OCI-LY3 (cell line): ENCODE measurements at regions not wholly inside any gene's neighbourhood (a gene's known extent, or its start where the extent isn't known, plus 50 kb on each side); places are given as distances from the start of the nearest gene placed in this dataset.

Source experiments
- H2AFZ ChIP-seq: fragments of 200-600, 300-600 bp; shearing (Covaris generic); 2 replicates; pipeline ENCODE4 v1.6.0; 2014; ENCODE audit warnings: antibody characterized with exemption, low read depth, low read length
- H3K27ac ChIP-seq: fragments of 200-600, 300-600 bp; sonication (generic); 2 replicates; pipeline ENCODE4 v1.5.1; 2014; ENCODE audit warnings: mild to moderate bottlenecking, low read length, moderate library complexity, mixed read lengths
- H3K27me3 ChIP-seq: fragments of 200-600, 300-600 bp; sonication (generic); 2 replicates; pipeline ENCODE4 v1.6.1; 2014; ENCODE audit warnings: low read depth, low read length, mixed read lengths
- H3K36me3 ChIP-seq: fragments of 200-600, 300-600 bp; sonication (generic); replicated peaks from 2 replicates; pipeline ENCODE3; 2014; ENCODE audit warnings: low read depth, low read length, mixed read lengths
- H3K4me1 ChIP-seq: fragments of 300-600, 200-600 bp; sonication (generic); 2 replicates; pipeline ENCODE4 v1.6.1; 2014; ENCODE audit warnings: low read length, mixed read lengths
- H3K4me2 ChIP-seq: fragments of 200-600, 300-600 bp; sonication (generic); 2 replicates; pipeline ENCODE4 v1.6.1; 2014; ENCODE audit warnings: low read length, mixed read lengths
- H3K4me3 ChIP-seq: fragments of 300-600, 200-600 bp; sonication (generic); 2 replicates; pipeline ENCODE4 v1.5.1; 2014; ENCODE audit warnings: antibody characterized with exemption, mild to moderate bottlenecking, low read length, moderate library complexity
- H3K79me2 ChIP-seq: fragments of 300-600, 200-600 bp; shearing (Covaris generic); 2 replicates; pipeline ENCODE4 v1.6.1; 2014; ENCODE audit warnings: mild to moderate bottlenecking, low read length, mixed read lengths
- H3K9ac ChIP-seq: fragments of 300-600, 200-600 bp; shearing (Covaris generic); 2 replicates; pipeline ENCODE4 v1.6.0; 2014; ENCODE audit warnings: mild to moderate bottlenecking, low read length, moderate library complexity
- H3K9me3 ChIP-seq: fragments of 200-600, 300-600 bp; shearing (Covaris generic); 2 replicates; pipeline ENCODE4 v1.6.1; 2014; ENCODE audit warnings: low read length, mixed read lengths; ENCODE audit not compliant: insufficient read depth
- H4K20me1 ChIP-seq: fragments of 200-600, 300-600 bp; sonication (generic); 2 replicates; pipeline ENCODE4 v1.6.1; 2016; ENCODE audit warnings: low read length, mixed read lengths; ENCODE audit not compliant: insufficient read depth
- EZH2phosphoT487 ChIP-seq: fragments of 200-600 bp; shearing (Covaris generic); IDR thresholded peaks from 2 replicates; pipeline ENCODE4 v1.6.1; 2018; ENCODE audit warnings: antibody characterized with exemption, mixed run types, low read depth
- TF ChIP-seq, protein P1 (sequence below): fragments of 200-600, 300-600 bp; sonication (generic); IDR thresholded peaks from 2 replicates; pipeline ENCODE4 v1.5.1; 2014; ENCODE audit warnings: antibody characterized with exemption, low read length, low read depth

DNA sequence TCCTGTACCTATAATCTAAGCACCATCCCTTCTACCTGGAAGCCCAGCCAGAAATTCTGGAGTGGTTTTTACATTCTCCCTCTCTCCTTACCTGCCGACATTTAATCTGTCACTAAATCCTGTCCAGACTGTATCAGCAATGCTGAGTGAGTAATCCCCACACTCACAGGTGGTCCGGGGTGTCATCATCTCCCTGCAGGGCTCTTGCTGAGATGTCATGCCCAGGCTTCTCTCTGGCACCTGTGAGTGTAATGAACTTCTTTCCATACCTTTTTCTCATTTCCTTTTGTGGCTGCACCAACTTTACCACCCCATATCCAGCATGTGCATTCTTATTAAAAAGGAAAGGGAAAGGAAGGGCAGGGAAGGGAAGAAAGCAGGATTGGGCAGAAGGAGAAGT lies 355.2 kb downstream of the CCSER2 start:
- Histone ChIP-seq H3K4me2 (no peak overlapping the region), H3K9me3 (no peaks in the 10 kb centered on the region), H3K9ac (no peak overlapping the region), H3K27ac (no peak overlapping the region), H3K4me1 (no peaks in the 10 kb centered on the region), H3K4me3 (no peak overlapping the region), H3K79me2 (no peaks in the 10 kb centered on the region), H2AFZ (no peak overlapping the region), H3K27me3 (no peaks in the 10 kb centered on the region), H4K20me1 (no peaks in the 10 kb centered on the region), H3K36me3 (no peaks in the 10 kb centered on the region)
- TF ChIP-seq, protein P1, sequence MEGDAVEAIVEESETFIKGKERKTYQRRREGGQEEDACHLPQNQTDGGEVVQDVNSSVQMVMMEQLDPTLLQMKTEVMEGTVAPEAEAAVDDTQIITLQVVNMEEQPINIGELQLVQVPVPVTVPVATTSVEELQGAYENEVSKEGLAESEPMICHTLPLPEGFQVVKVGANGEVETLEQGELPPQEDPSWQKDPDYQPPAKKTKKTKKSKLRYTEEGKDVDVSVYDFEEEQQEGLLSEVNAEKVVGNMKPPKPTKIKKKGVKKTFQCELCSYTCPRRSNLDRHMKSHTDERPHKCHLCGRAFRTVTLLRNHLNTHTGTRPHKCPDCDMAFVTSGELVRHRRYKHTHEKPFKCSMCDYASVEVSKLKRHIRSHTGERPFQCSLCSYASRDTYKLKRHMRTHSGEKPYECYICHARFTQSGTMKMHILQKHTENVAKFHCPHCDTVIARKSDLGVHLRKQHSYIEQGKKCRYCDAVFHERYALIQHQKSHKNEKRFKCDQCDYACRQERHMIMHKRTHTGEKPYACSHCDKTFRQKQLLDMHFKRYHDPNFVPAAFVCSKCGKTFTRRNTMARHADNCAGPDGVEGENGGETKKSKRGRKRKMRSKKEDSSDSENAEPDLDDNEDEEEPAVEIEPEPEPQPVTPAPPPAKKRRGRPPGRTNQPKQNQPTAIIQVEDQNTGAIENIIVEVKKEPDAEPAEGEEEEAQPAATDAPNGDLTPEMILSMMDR, result no peak
- TF ChIP-seq EZH2phosphoT487, result no peak

DNA sequence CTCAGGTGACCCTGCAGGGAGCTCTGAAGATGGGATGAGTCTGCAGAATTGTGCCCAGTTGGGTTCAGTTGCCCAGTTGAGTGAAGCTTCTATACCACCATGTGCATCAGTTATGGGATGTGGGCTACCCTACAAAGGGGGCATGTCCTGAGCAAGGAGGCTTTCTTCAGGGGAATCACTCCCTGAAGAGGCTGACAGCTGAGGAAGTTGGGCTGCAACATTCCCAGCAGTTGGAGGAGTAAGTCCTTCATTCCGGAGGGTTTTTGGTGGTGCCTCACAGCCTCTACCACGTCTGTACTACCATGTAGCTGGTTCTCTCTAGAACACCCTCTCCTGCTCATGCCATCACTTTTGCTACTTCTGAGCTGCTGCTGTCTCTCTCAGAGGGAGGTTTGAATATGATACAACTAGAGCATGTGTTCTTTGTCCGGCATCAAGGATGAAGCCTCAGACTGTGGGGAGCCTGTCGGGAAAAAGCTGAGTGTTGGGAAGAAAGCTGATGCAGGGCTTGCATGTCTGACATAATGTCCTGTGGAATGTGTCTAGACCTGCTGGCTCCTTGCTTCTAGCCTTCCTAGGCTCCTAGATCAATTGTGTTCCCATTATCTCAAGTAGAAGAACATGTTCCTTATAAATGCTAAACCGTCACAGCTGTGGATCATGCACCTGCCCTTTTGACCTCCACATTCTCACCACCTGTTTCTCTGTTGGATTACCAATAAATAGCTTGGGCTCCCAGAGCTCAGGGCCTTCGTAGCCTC lies 355.8 kb downstream of the CCSER2 start:
- TF ChIP-seq, protein P1, result no peak
- no peak for TF ChIP-seq EZH2phosphoT487
- Histone ChIP-seq H3K4me1 (no peaks in the 10 kb centered on the region), H3K79me2 (no peaks in the 10 kb centered on the region), H3K4me2 (no peak overlapping the region), H3K27ac (no peak overlapping the region), H3K9ac (no peak overlapping the region), H3K4me3 (no peak overlapping the region), H2AFZ (no peak overlapping the region), H4K20me1 (no peaks in the 10 kb centered on the region), H3K9me3 (no peaks in the 10 kb centered on the region), H3K27me3 (no peaks in the 10 kb centered on the region), H3K36me3 (no peaks in the 10 kb centered on the region)

DNA sequence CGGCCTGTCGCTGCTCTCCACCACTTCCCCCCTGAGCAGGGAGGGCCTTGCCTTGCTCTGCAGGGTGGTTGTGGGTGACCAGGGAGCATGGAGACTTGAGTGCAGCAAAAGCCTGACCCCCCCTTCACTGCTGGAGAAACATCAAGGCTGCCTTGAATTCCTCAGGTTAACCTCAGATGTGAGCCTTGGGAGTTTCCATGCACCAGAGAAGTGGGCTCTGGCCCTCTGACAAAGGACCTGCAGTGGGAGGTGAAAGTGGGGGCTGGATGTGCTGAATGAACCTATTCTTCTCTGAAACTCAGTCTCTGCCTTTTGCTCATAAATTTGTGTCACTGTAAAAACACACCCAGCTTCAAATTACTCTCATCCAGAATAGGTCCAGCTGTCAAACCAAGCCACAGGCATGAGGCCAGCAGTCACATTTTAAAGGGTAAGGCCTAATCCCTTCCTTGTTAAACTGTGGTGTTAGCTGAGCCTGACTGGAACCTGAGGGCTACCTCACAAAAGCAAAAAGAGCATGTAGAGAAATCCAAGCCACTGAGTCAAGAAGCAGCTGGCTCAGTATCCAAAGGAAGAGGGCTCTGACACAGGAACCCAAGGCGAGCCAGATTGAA lies 356.8 kb downstream of the CCSER2 start:
- Histone ChIP-seq H2AFZ (no peak overlapping the region), H3K4me1 (no peaks in the 10 kb centered on the region), H3K27me3 (no peaks in the 10 kb centered on the region), H3K79me2 (no peaks in the 10 kb centered on the region), H3K4me3 (no peak overlapping the region), H3K9me3 (no peaks in the 10 kb centered on the region), H3K27ac (no peak overlapping the region), H3K36me3 (no peaks in the 10 kb centered on the region), H3K9ac (no peak overlapping the region), H4K20me1 (no peaks in the 10 kb centered on the region), H3K4me2 (no peak overlapping the region)
- no peak for TF ChIP-seq EZH2phosphoT487
- TF ChIP-seq, protein P1, result no peak

DNA sequence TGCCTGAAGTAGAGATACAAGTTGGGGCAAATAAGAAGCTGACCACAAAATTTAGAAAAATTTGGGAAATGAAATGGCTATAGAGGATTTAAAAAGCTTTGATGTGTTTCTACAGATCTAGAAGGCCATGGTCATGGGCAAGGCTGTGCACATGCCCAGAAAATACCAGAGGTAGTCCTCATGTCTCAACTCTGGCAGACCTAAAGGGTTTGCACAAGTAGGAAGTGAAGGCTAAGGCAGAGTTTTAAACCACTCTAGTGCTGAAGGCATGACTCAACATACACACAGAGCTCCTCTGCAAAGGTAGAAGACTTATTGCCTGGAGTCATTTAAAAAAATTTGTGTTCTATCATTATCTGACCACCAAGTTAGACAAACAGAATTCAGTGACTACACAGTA lies 364.6 kb downstream of the CCSER2 start:
- no peak overlapping the region for H2AFZ ChIP-seq
- H3K9me3 ChIP-seq, result no peaks in the 10 kb centered on the region
- TF ChIP-seq, protein P1, result no peak
- TF ChIP-seq EZH2phosphoT487, result no peak
- no peaks in the 10 kb centered on the region for H3K36me3 ChIP-seq
- H3K4me2 ChIP-seq, result no peak overlapping the region
- no peaks in the 10 kb centered on the region; the same call in 1 of the 2 replicates for H3K27me3 ChIP-seq
- no peak overlapping the region for H3K27ac ChIP-seq
- H3K4me3 ChIP-seq, result no peak overlapping the region
- no peaks in the 10 kb centered on the region for H3K79me2 ChIP-seq
- H4K20me1 ChIP-seq, result no peaks in the 10 kb centered on the region
- H3K4me1 ChIP-seq, result no peaks in the 10 kb centered on the region
- no peak overlapping the region for H3K9ac ChIP-seq
